Osteoblast (primary cell): ENCODE measurements at regions not wholly inside any gene's neighbourhood (a gene's known extent, or its start where the extent isn't known, plus 50 kb on each side); places are given as distances from the start of the nearest gene placed in this dataset.

Source experiments
- DNase-seq: peaks from one replicate; pipeline ENCODE4 v3.0.0; 2011; ENCODE audit warnings: low spot score, mixed read lengths; ENCODE audit not compliant: insufficient read length; ENCODE audit errors: missing footprints
- H2AFZ ChIP-seq: 2 replicates; pipeline ENCODE4 v1.6.0; 2011; ENCODE audit warnings: mild to moderate bottlenecking, low read length
- H3K27ac ChIP-seq: 2 replicates; pipeline ENCODE4 v1.5.1; 2011; ENCODE audit warnings: mild to moderate bottlenecking, low read depth, low read length, moderate library complexity
- H3K27me3 ChIP-seq: 2 replicates; pipeline ENCODE4 v1.6.0; 2012; ENCODE audit warnings: mild to moderate bottlenecking, control low read depth, inconsistent platforms, low read length, moderate library complexity; ENCODE audit not compliant: insufficient read depth
- H3K36me3 ChIP-seq: 2 replicates; pipeline ENCODE4 v1.5.1; 2011; ENCODE audit warnings: mild to moderate bottlenecking, low read length, control low read depth, moderate library complexity; ENCODE audit not compliant: insufficient read depth
- H3K4me1 ChIP-seq: 2 replicates; pipeline ENCODE4 v1.5.1; 2011; ENCODE audit warnings: mild to moderate bottlenecking, low read length, control low read depth, moderate library complexity; ENCODE audit not compliant: insufficient read depth
- H3K4me2 ChIP-seq: 2 replicates; pipeline ENCODE4 v1.6.0; 2011; ENCODE audit warnings: mild to moderate bottlenecking, low read length; ENCODE audit not compliant: insufficient read depth
- H3K4me3 ChIP-seq: fragments of 200-600 bp; sonication (generic); 3 replicates; pipeline ENCODE4 v1.5.1; 2012; ENCODE audit warnings: mild to moderate bottlenecking, low read length, inconsistent platforms; ENCODE audit not compliant: insufficient read depth
- H3K79me2 ChIP-seq: 2 replicates; pipeline ENCODE4 v1.6.0; 2012; ENCODE audit warnings: mild to moderate bottlenecking, low read length, control low read depth, inconsistent platforms; ENCODE audit not compliant: insufficient read depth
- H3K9me3 ChIP-seq: 2 replicates; pipeline ENCODE4 v1.5.1; 2011; ENCODE audit warnings: low read depth, low read length, control low read depth
- H4K20me1 ChIP-seq: 2 replicates; pipeline ENCODE4 v1.6.0; 2012; ENCODE audit warnings: mild to moderate bottlenecking, low read length, control low read depth; ENCODE audit not compliant: insufficient read depth
- TF ChIP-seq, protein P1 (sequence below): IDR thresholded peaks from 2 replicates; pipeline ENCODE4 v1.5.1; 2011; ENCODE audit warnings: mild to moderate bottlenecking, low read depth, low read length, moderate library complexity; ENCODE audit errors: extremely low read depth

DNA sequence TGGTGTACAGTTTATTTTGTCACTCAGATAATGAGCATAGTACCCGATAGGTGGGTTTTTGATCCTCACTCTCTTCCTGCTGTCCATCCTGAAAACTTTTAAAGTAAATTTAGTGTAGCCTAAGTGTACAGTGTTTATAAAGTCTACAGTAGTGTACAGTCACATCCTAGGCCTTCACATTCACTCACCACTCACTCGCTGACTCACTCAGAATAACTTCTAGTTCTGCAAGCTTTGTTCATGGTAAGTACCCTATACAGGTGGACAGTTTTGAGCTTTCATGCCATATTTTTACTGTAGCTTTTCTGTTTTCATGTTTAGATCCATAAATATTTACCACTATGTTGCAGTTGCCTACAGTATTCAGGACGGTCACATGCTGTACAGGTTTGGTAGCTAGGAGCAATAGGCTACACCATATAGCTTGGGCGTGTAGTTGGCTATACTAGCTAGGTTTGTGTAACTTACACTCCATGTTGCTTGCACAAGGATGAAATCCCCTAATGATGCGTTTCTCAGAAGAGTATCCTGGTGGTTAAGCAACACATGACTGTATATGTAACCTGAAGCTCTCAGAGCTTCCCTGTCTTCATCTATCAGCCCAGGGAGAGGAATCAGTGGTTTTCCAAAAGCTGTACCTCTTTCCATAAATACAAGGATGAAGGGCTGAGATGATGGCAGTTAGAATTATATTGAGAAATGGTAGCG lies 87.6 kb upstream of the SLC25A26 start:
- peaks cover 8% of the 10 kb centered on the region for H3K4me1 ChIP-seq
- H3K4me3 ChIP-seq = no peak overlapping the region
- no peaks in the 10 kb centered on the region for H3K36me3 ChIP-seq
- no peaks in the 10 kb centered on the region for H3K27me3 ChIP-seq
- H4K20me1 ChIP-seq = no peaks in the 10 kb centered on the region
- no peak overlapping the region for H2AFZ ChIP-seq
- no peak overlapping the region for H3K27ac ChIP-seq
- H3K9me3 ChIP-seq = no peaks in the 10 kb centered on the region
- DNase-seq = no peak
- no peak overlapping the region for H3K4me2 ChIP-seq
- no peaks in the 10 kb centered on the region for H3K79me2 ChIP-seq
- TF ChIP-seq, protein P1, sequence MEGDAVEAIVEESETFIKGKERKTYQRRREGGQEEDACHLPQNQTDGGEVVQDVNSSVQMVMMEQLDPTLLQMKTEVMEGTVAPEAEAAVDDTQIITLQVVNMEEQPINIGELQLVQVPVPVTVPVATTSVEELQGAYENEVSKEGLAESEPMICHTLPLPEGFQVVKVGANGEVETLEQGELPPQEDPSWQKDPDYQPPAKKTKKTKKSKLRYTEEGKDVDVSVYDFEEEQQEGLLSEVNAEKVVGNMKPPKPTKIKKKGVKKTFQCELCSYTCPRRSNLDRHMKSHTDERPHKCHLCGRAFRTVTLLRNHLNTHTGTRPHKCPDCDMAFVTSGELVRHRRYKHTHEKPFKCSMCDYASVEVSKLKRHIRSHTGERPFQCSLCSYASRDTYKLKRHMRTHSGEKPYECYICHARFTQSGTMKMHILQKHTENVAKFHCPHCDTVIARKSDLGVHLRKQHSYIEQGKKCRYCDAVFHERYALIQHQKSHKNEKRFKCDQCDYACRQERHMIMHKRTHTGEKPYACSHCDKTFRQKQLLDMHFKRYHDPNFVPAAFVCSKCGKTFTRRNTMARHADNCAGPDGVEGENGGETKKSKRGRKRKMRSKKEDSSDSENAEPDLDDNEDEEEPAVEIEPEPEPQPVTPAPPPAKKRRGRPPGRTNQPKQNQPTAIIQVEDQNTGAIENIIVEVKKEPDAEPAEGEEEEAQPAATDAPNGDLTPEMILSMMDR = no peak

DNA sequence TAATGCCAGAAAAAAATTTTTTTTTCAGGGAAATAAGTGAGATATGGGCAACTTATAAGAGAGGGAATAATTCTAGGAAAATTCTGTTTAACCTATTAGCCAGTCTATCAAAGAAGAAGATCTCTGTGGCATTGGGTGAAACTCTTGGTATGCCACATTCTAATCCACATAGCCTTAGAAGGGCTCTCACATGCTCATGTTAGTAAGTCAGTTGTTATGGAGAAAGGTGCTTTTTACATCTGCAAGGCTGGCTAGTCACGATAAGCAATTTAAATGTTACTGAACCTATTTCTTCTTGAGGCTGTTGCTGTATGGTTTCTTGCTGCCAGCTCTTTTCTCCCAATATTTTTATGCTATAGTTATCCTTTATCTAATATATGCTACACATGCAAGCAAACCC lies 89.9 kb upstream of the MAGI1 start:
- Histone ChIP-seq H4K20me1 (no peaks in the 10 kb centered on the region), H3K79me2 (no peaks in the 10 kb centered on the region), H3K4me2 (no peak overlapping the region), H3K4me3 (no peak overlapping the region), H3K4me1 (peaks cover 10% of the 10 kb centered on the region), H2AFZ (no peak overlapping the region), H3K9me3 (no peaks in the 10 kb centered on the region), H3K27me3 (no peaks in the 10 kb centered on the region), H3K27ac (no peak overlapping the region), H3K36me3 (no peaks in the 10 kb centered on the region)
- DNase-seq = no peak
- TF ChIP-seq, protein P1 = no peak

DNA sequence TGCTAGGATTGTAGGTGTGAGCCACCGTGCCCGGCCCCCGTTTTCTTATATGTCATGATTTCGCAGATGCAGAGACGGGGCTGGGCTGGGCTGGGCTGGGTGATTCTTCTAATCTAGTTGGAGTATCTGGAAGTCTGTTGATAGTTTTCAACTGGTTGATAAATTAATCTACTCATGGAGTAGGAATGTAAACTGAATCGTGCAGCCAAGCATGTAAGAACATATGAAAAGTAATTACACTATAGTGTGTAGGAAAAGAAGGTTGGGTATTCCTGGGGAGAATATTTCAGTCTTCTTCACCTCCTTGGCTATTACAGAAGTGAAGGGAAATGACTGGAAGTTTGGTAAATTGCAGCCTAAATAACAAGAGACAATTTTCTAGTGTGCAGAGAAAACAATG lies 82.6 kb upstream of the MAGI1 start:
- Histone ChIP-seq H3K4me3 (no peak overlapping the region), H3K9me3 (no peaks in the 10 kb centered on the region), H3K36me3 (no peaks in the 10 kb centered on the region), H3K4me2 (no peak overlapping the region), H2AFZ (no peak overlapping the region), H4K20me1 (no peaks in the 10 kb centered on the region), H3K79me2 (no peaks in the 10 kb centered on the region), H3K27ac (no peak overlapping the region), H3K27me3 (no peaks in the 10 kb centered on the region), H3K4me1 (peaks cover 10% of the 10 kb centered on the region)
- TF ChIP-seq, protein P1 = no peak
- no peak for DNase-seq

DNA sequence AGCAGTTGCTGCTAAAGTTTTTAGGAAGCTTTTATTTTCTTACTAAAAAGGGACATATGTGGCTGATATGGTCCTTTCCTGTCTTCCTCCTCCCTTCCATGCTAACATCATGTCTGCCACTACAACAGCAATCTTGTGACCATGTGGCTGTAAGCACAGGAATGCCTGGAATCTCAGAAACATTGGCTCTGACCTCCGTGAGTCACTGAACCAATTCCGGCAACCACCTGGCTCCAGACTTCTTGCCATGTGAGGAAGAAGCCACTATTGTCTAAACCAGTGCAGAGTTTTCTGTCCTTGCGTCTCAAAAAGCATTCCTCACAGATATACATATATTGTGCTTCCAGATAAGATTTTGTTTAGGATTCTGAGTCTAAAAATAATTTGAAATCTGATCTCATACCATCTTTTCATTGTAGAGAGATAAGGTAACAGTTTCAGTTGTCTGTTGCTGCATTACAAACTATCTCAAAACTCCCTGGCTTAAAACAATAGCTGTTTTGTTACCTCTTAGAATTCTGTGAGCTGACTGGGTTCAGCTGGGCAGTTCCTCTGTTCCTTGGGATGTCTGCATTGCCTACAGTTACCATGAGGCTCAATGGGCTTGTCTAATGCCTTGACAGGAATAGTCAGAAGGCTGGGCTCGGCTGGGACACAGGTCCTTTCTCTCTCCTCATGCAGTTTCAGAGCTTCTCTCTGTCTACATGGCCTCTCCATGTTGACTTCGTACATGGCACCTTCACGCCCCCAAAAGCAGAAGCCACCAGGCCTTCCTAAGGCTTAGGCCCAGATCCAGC lies 77.3 kb upstream of the MAGI1 start:
- peak overlapping the region; percentile 32 for H3K4me3 ChIP-seq
- H3K9me3 ChIP-seq = no peaks in the 10 kb centered on the region
- TF ChIP-seq, protein P1 = no peak
- no peaks in the 10 kb centered on the region for H3K79me2 ChIP-seq
- no peaks in the 10 kb centered on the region for H4K20me1 ChIP-seq
- peak overlapping the region; percentile 73 for H2AFZ ChIP-seq
- H3K4me2 ChIP-seq = peak overlapping the region; percentile 51
- no peaks in the 10 kb centered on the region for H3K36me3 ChIP-seq
- peak overlapping the region; percentile 95 for H3K27ac ChIP-seq
- H3K27me3 ChIP-seq = no peaks in the 10 kb centered on the region
- peak; percentile 94 for DNase-seq
- peaks cover 29% of the 10 kb centered on the region for H3K4me1 ChIP-seq
